ENCODE measurements at regions not wholly inside any gene's neighbourhood (a gene's known extent, or its start where the extent isn't known, plus 50 kb on each side); places are given as distances from the start of the nearest gene placed in this dataset.
"Not testable (repeated sequence)": the region's sequence is repeated elsewhere in the genome, so short reads cannot be mapped to it uniquely, and the experiment has no call there.

DNA sequence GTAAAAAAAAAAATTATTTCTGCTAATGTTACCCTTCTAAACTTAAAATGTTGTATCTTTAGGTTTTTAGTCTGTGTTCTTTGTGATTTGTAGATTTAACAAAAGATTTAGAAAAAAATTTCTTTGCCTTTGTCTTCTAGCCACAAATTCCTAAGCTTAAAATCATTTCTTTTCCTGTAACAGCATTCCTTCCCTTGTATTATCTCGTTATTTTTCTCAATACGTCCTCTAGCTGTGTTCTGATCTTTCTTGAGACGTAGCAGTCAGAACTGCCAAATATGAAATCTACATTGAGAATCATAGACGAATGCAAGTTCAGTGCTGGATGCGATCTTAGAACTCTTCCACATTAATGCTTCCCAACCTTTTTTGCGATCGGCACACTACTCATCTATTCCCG, 283.1 kb downstream of the UTRN start:
- WGBS: 96% methylated on average over 8 of the region's 8 CpGs
- Histone ChIP-seq H3K9me3 (ENCODE audit: control insufficient read depth in 4 of 4, low read length in 3 of 4) (no peaks in the 10 kb centered on the region), H3K4me1 (ENCODE audit: control insufficient read depth in 4 of 4, insufficient read depth in 4 of 4, low read length in 3 of 4) (no peaks in the 10 kb centered on the region), H3K36me3 (ENCODE audit: control insufficient read depth in 4 of 4, insufficient read depth in 3 of 4, low read depth in 1 of 4, low read length in 3 of 4) (peaks cover 0 to 10% (median 0%) of the 10 kb centered on the region in 4 donors), H3K27ac (ENCODE audit: low read depth in 1 of 2, low read length in 2 of 2) (no peak overlapping the region), H3K9ac (ENCODE audit: low read depth in 1 of 2, low read length in 2 of 2) (no peak overlapping the region), H3K27me3 (ENCODE audit: control insufficient read depth in 4 of 4, insufficient read depth in 4 of 4, low read length in 3 of 4) (no peaks in the 10 kb centered on the region), H3K4me3 (ENCODE audit: low read depth in 1 of 3, low read length in 3 of 3) (no peak overlapping the region)
- DNase-seq (ENCODE audit: low spot score): no peak
- TF ChIP-seq HNF4A (conservative IDR thresholded peaks at IDR 0.05) (no peak), JUND (IDR thresholded peaks at IDR 0.05) (no peak), GABPA (IDR thresholded peaks at IDR 0.05 in 1 of 2, conservative IDR thresholded peaks at IDR 0.05 in 1 of 2) (no peak), HNF4G (IDR thresholded peaks at IDR 0.05) (no peak), NR2F2 (IDR thresholded peaks at IDR 0.05) (no peak), TAF1 (conservative IDR thresholded peaks at IDR 0.05) (no peak), RXRA (IDR thresholded peaks at IDR 0.05) (no peak), ATF3 (IDR thresholded peaks at IDR 0.05) (no peak), EGR1 (IDR thresholded peaks at IDR 0.05; ENCODE audit: low read depth in 2 of 2) (no peak), FOXA1 (IDR thresholded peaks at IDR 0.05) (no peak), RAD21 (IDR thresholded peaks at IDR 0.05) (no peak), MAX (IDR thresholded peaks at IDR 0.05) (no peak), YY1 (IDR thresholded peaks at IDR 0.05) (no peak), FOXA2 (IDR thresholded peaks at IDR 0.05) (no peak), SP1 (IDR thresholded peaks at IDR 0.05) (no peak), REST (IDR thresholded peaks at IDR 0.05) (no peak), ZBTB33 (IDR thresholded peaks at IDR 0.05) (no peak)

DNA sequence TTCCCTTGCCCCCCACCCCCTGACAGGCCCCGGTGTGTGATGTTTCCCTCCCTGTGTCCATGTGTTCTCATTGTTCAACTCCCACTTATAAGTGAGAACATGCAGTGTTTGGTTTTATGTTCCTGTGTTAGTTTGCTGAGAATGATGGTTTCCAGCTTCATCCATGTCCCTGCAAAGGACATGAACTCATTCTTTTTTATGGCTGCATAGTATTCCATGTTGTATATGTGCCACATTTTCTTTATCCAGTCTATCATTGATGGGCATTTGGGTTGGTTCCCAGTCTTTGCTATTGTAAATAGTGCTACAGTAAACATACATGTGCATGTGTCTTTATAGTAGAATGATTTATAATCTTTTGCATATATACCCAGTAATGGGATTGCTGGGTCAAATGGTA, 287.4 kb downstream of the UTRN start:
- not testable (repeated sequence) for H3K9ac ChIP-seq (ENCODE audit: low read depth in 1 of 2, low read length in 2 of 2); H3K27me3 ChIP-seq (ENCODE audit: control insufficient read depth in 4 of 4, insufficient read depth in 4 of 4, low read length in 3 of 4); H3K4me1 ChIP-seq (ENCODE audit: control insufficient read depth in 4 of 4, insufficient read depth in 4 of 4, low read length in 3 of 4); H3K36me3 ChIP-seq (ENCODE audit: control insufficient read depth in 4 of 4, insufficient read depth in 3 of 4, low read depth in 1 of 4, low read length in 3 of 4); H3K9me3 ChIP-seq (ENCODE audit: control insufficient read depth in 4 of 4, low read length in 3 of 4); DNase-seq (ENCODE audit: low spot score); H3K4me3 ChIP-seq (ENCODE audit: low read depth in 1 of 3, low read length in 3 of 3); H3K27ac ChIP-seq (ENCODE audit: low read depth in 1 of 2, low read length in 2 of 2)
- 97% methylated on average over 1 of the region's 1 CpG for WGBS

Measured in liver (tissue), 7 donors.